NB4 (cell line): ENCODE measurements at regions not wholly inside any gene's neighbourhood (a gene's known extent, or its start where the extent isn't known, plus 50 kb on each side); places are given as distances from the start of the nearest gene placed in this dataset.

Experiments
- MAX ChIP-seq: IDR thresholded peaks from 2 replicates; pipeline ENCODE4 v1.6.1; 2011; ENCODE audit warnings: low read depth, low read length
- MYC ChIP-seq: IDR thresholded peaks from 2 replicates; pipeline ENCODE4 v1.6.1; 2011; ENCODE audit warnings: low read depth, low read length
- POLR2A ChIP-seq: IDR thresholded peaks from 2 replicates; pipeline ENCODE4 v1.6.1; 2011; ENCODE audit warnings: mild to moderate bottlenecking; ENCODE audit not compliant: insufficient read length; ENCODE audit errors: extremely low read depth
- TF ChIP-seq, protein P1 (sequence below): IDR thresholded peaks from one replicate; pipeline ENCODE4 v1.5.1; 2012; ENCODE audit warnings: low read depth, low read length

- TF ChIP-seq, protein P1, sequence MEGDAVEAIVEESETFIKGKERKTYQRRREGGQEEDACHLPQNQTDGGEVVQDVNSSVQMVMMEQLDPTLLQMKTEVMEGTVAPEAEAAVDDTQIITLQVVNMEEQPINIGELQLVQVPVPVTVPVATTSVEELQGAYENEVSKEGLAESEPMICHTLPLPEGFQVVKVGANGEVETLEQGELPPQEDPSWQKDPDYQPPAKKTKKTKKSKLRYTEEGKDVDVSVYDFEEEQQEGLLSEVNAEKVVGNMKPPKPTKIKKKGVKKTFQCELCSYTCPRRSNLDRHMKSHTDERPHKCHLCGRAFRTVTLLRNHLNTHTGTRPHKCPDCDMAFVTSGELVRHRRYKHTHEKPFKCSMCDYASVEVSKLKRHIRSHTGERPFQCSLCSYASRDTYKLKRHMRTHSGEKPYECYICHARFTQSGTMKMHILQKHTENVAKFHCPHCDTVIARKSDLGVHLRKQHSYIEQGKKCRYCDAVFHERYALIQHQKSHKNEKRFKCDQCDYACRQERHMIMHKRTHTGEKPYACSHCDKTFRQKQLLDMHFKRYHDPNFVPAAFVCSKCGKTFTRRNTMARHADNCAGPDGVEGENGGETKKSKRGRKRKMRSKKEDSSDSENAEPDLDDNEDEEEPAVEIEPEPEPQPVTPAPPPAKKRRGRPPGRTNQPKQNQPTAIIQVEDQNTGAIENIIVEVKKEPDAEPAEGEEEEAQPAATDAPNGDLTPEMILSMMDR: no peak
- TF ChIP-seq MAX (no peak), MYC (no peak), POLR2A (no peak)
Observed at GRCh38 chr2:116264872-116265271, 1549.6 kb upstream of the DDX18 start.
